ENCODE measurements at regions not wholly inside any gene's neighbourhood (a gene's known extent, or its start where the extent isn't known, plus 50 kb on each side); places are given as distances from the start of the nearest gene placed in this dataset.

DNA sequence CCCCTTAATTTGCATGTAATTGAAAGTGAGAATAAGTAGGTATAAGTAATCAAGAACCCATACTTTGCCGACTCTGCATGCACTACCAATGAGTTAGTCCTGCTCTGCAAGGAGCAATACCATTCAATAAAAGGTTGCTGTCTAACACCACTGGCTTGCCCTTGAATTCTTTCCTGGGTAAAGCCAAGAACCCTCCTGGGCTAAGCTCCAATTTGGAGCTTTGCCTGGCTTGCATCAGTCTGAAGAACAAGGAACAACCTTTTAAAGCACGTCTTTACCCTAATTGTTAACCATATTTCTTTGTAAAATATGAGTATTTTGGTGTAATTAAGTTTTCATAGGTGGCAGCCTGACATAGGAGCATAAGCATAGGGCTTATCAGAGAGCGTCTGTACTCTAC lies 367.7 kb downstream of the MEI4 start (continued):
- TF ChIP-seq, protein P1, sequence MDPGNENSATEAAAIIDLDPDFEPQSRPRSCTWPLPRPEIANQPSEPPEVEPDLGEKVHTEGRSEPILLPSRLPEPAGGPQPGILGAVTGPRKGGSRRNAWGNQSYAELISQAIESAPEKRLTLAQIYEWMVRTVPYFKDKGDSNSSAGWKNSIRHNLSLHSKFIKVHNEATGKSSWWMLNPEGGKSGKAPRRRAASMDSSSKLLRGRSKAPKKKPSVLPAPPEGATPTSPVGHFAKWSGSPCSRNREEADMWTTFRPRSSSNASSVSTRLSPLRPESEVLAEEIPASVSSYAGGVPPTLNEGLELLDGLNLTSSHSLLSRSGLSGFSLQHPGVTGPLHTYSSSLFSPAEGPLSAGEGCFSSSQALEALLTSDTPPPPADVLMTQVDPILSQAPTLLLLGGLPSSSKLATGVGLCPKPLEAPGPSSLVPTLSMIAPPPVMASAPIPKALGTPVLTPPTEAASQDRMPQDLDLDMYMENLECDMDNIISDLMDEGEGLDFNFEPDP (CRISPR knock-in tag; IDR thresholded peaks at IDR 0.05), result no peak
- TF ChIP-seq RUNX1 (IDR thresholded peaks at IDR 0.05; ENCODE audit: low read depth), result no peak
- no peak for TF ChIP-seq TBP (optimal IDR thresholded peaks at IDR 0.05; ENCODE audit: low read depth, low read length)
- no peak for TF ChIP-seq TEAD2 (tag; IDR thresholded peaks at IDR 0.05)
- TF ChIP-seq GATAD2B (IDR thresholded peaks at IDR 0.05; ENCODE audit: borderline replicate concordance), result no peak
- TF ChIP-seq, protein P2, sequence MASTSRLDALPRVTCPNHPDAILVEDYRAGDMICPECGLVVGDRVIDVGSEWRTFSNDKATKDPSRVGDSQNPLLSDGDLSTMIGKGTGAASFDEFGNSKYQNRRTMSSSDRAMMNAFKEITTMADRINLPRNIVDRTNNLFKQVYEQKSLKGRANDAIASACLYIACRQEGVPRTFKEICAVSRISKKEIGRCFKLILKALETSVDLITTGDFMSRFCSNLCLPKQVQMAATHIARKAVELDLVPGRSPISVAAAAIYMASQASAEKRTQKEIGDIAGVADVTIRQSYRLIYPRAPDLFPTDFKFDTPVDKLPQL (IDR thresholded peaks at IDR 0.05; ENCODE audit: extremely low read depth, insufficient read length), result no peak

GRCh38 chr6:78025502-78025901 lies 372.7 kb downstream of the MEI4 start:
- Histone ChIP-seq H3K27ac (ENCODE audit: extremely low read depth, low read depth, low read length) (no peak overlapping the region), H3K4me2 (ENCODE audit: insufficient read depth, low read length) (no peak overlapping the region), H3K36me3 (ENCODE audit: control insufficient read depth, insufficient read depth, low read length) (no peaks in the 10 kb centered on the region), H2AFZ (ENCODE audit: low read depth, low read length) (no peak overlapping the region), H3K9me1 (ENCODE audit: control insufficient read depth, insufficient read depth, low read length) (no peaks in the 10 kb centered on the region), H3K4me1 (replicated peaks in 1 of 2; ENCODE audit: control insufficient read depth in 2 of 2, insufficient read depth in 2 of 2, low read length in 2 of 2) (no peaks in the 10 kb centered on the region), H3K9me3 (replicated peaks; ENCODE audit: control insufficient read depth, insufficient read depth, low read depth, low read length) (no peaks in the 10 kb centered on the region), H3K27me3 (ENCODE audit: control insufficient read depth in 2 of 2, insufficient read depth in 2 of 2, low read length in 2 of 2) (no peaks in the 10 kb centered on the region), H3K79me2 (ENCODE audit: control insufficient read depth, insufficient read depth, low read length) (no peaks in the 10 kb centered on the region), H3K4me3 (no peak overlapping the region), H4K20me1 (replicated peaks; ENCODE audit: control insufficient read depth, insufficient read depth, low read length) (no peaks in the 10 kb centered on the region), H3K9ac (ENCODE audit: insufficient read depth in 1 of 2, low read depth in 2 of 2, low read length in 2 of 2) (no peak overlapping the region)
- FAIRE-seq (no peak), ATAC-seq (no peak), DNase-seq (ENCODE audit: extremely low read depth in 1 of 4, low spot score in 3 of 4) (no peak)
- POLR2A ChIA-PET, result no interaction called here
- TF ChIP-seq TOE1 (IDR thresholded peaks at IDR 0.05; ENCODE audit: borderline replicate concordance), result no peak
- no peak for TF ChIP-seq TOE1 (CRISPR knock-in tag; IDR thresholded peaks at IDR 0.05; ENCODE audit: borderline replicate concordance, low read depth)
- peak; percentile 40; the same call in 1 of the 2 replicates for TF ChIP-seq MAFK (IDR thresholded peaks at IDR 0.05; ENCODE audit: low read length)
- TF ChIP-seq ZNF551 (CRISPR knock-in tag; IDR thresholded peaks at IDR 0.05), result no peak
- TF ChIP-seq ZNF140 (CRISPR knock-in tag; IDR thresholded peaks at IDR 0.05), result no peak
- TF ChIP-seq DEAF1 (CRISPR knock-in tag; IDR thresholded peaks at IDR 0.05), result no peak
- intact Hi-C loops (cut with micrococcal nuclease), result no loop called here
- in situ Hi-C loops (cut with MboI), result no loop called here
- CTCF ChIA-PET (ENCODE audit: low intra/inter-chr PET ratio), result no interaction called here
- no TSS peak for BruUV-seq (replicated peaks)

All from K562 (cell line).